NCI-H1417 treated with DMSO at 0.1 percent for 48 hours (cell line): ENCODE measurements at regions not wholly inside any gene's neighbourhood (a gene's known extent, or its start where the extent isn't known, plus 50 kb on each side); places are given as distances from the start of the nearest gene placed in this dataset.

ENCODE experiments used
- DNase-seq: peaks from one replicate; lab custom pipeline; 2025; lab: John Stamatoyannopoulos, UW

- DNase-seq, result no peak
These were observed 624.3 kb upstream of the FANCL start for GRCh38 chr2:58865436-58865835.

GRCh38 chr2:58862244-58862643, 621.1 kb upstream of the FANCL start:
- no peak for DNase-seq

GRCh38 chr2:58860586-58860985, 619.5 kb upstream of the FANCL start:
- DNase-seq, result no peak

GRCh38 chr2:58856100-58856499, 615.0 kb upstream of the FANCL start:
- no peak for DNase-seq

GRCh38 chr2:58853420-58853819, 612.3 kb upstream of the FANCL start:
- DNase-seq, result no peak

GRCh38 chr2:58852905-58853304, 611.8 kb upstream of the FANCL start:
- no peak for DNase-seq

GRCh38 chr2:58852243-58852642, 611.1 kb upstream of the FANCL start:
- no peak for DNase-seq

- no peak for DNase-seq
These were observed 610.5 kb upstream of the FANCL start for GRCh38 chr2:58851598-58851997.

- no peak for DNase-seq
These were observed 603.9 kb upstream of the FANCL start for GRCh38 chr2:58845011-58845410.

- no peak for DNase-seq
These were observed 601.5 kb upstream of the FANCL start for GRCh38 chr2:58842501-58843155.

GRCh38 chr2:58834404-58834803, 593.3 kb upstream of the FANCL start:
- DNase-seq, result no peak

GRCh38 chr2:58826795-58827194, 585.7 kb upstream of the FANCL start:
- no peak for DNase-seq

GRCh38 chr2:58812771-58813344, 571.7 kb upstream of the FANCL start:
- DNase-seq, result no peak

- no peak for DNase-seq
These were observed 564.0 kb upstream of the FANCL start for GRCh38 chr2:58805126-58805525.

- no peak for DNase-seq
These were observed 562.1 kb upstream of the FANCL start for GRCh38 chr2:58803192-58803591.

- no peak for DNase-seq
These were observed 559.8 kb upstream of the FANCL start for GRCh38 chr2:58800881-58801280.

- no peak for DNase-seq
These were observed 557.6 kb upstream of the FANCL start for GRCh38 chr2:58798676-58799208.

GRCh38 chr2:58796239-58796910, 555.2 kb upstream of the FANCL start:
- no peak for DNase-seq

- DNase-seq, result no peak
These were observed 553.8 kb upstream of the FANCL start for GRCh38 chr2:58794916-58795315.

- no peak for DNase-seq
These were observed 553.0 kb upstream of the FANCL start for GRCh38 chr2:58794103-58794502.

- no peak for DNase-seq
These were observed 547.3 kb upstream of the FANCL start for GRCh38 chr2:58788402-58788801.

- no peak for DNase-seq
These were observed 529.7 kb upstream of the FANCL start for GRCh38 chr2:58770846-58771245.

GRCh38 chr2:58769864-58770234, 528.7 kb upstream of the FANCL start:
- peak; percentile 50 for DNase-seq
